ENCODE measurements at regions not wholly inside any gene's neighbourhood (a gene's known extent, or its start where the extent isn't known, plus 50 kb on each side); places are given as distances from the start of the nearest gene placed in this dataset.

- Histone ChIP-seq H4K8ac (replicated peaks; ENCODE audit: insufficient read length, low read depth, low read length) (no peak overlapping the region), H3K56ac (ENCODE audit: insufficient read length, low read depth, low read length) (no peak overlapping the region), H3K79me2 (ENCODE audit: insufficient read depth, low read length) (no peaks in the 10 kb centered on the region), H4K5ac (ENCODE audit: insufficient read length, low read depth, low read length) (no peak overlapping the region), H3K4me2 (ENCODE audit: insufficient read depth, insufficient read length, low read length) (no peak overlapping the region), H2BK120ac (ENCODE audit: low read depth, low read length, poor library complexity, severe bottlenecking) (no peak overlapping the region), H3K14ac (ENCODE audit: insufficient read depth, low read length) (no peak overlapping the region), H3K9ac (ENCODE audit: extremely low read depth, insufficient read length, low read length) (no peak overlapping the region), H2BK15ac (ENCODE audit: low read depth, low read length) (no peak overlapping the region), H3T11ph (ENCODE audit: low read length) (no peak overlapping the region), H2AK5ac (ENCODE audit: insufficient read length, low read length) (no peak overlapping the region), H3K23ac (ENCODE audit: insufficient read length, low read depth, low read length) (no peak overlapping the region), H3K18ac (ENCODE audit: insufficient read length, low read depth, low read length) (no peak overlapping the region), H4K91ac (ENCODE audit: insufficient read length, low read depth, low read length) (no peak overlapping the region), H3K79me1 (ENCODE audit: insufficient read depth, low read depth, low read length, poor library complexity, severe bottlenecking) (no peaks in the 10 kb centered on the region), H2BK12ac (ENCODE audit: insufficient read length, low read depth, low read length) (no peak overlapping the region), H3K9me3 (ENCODE audit: control insufficient read depth, low read depth, low read length) (no peaks in the 10 kb centered on the region), H3K27ac (ENCODE audit: insufficient read length, low read depth, low read length) (no peak overlapping the region), H3K23me2 (ENCODE audit: insufficient read length, low read depth, low read length, poor library complexity, severe bottlenecking) (no peaks in the 10 kb centered on the region), H4K20me1 (ENCODE audit: control insufficient read depth, insufficient read depth, insufficient read length) (no peaks in the 10 kb centered on the region), H2BK20ac (ENCODE audit: low read depth, low read length, poor library complexity, severe bottlenecking) (no peak overlapping the region), H3K4me1 (ENCODE audit: insufficient read depth, low read length) (no peaks in the 10 kb centered on the region), H3K4ac (ENCODE audit: low read depth, low read length) (no peak overlapping the region), H2BK5ac (ENCODE audit: insufficient read length, low read length) (no peak overlapping the region), H3K27me3 (ENCODE audit: insufficient read depth, low read length) (no peaks in the 10 kb centered on the region), H2AFZ (ENCODE audit: low read length) (no peak overlapping the region)
- WGBS (ENCODE audit: extremely low coverage, insufficient read length, low lambda C conversion rate): no CpG with 5 or more reads among the region's 5 CpGs
- H3K27ac Mint-ChIP-seq: no peak overlapping the region
- H3K4me1 Mint-ChIP-seq: peaks cover 0 to 4% of the 10 kb centered on the region in 2 experiments; a peak in 1 of 4 replicates
- DNase-seq: no peak
- no peak overlapping the region for H3K4me3 Mint-ChIP-seq
- H3K9me3 Mint-ChIP-seq: no peaks in the 10 kb centered on the region
- H3K36me3 Mint-ChIP-seq (ENCODE audit: insufficient read depth in 1 of 3, low read depth in 3 of 3): no peaks in the 10 kb centered on the region
- no peaks in the 10 kb centered on the region for H3K27me3 Mint-ChIP-seq (ENCODE audit: low read depth)
- no peak for TF ChIP-seq CTCF (conservative IDR thresholded peaks at IDR 0.05)
Measured at GRCh38 chr9:108156270-108156998, 666.9 kb upstream of the KLF4 start.
